Stimulated activated CD8-positive, alpha-beta memory T cell treated with anti-CD3 and anti-CD28 coated beads, Interleukin-7, amount 100 ng/mL, for 24 hours (primary cell): ENCODE measurements at regions not wholly inside any gene's neighbourhood (a gene's known extent, or its start where the extent isn't known, plus 50 kb on each side); places are given as distances from the start of the nearest gene placed in this dataset.
A peak's percentile ranks its signal among the peaks of the same experiment; 100 is the strongest.
"Not testable (repeated sequence)": the region's sequence is repeated elsewhere in the genome, so short reads cannot be mapped to it uniquely, and the experiment has no call there.

ENCODE experiments used
- DNase-seq: peaks from one replicate; pipeline ENCODE4 v3.0.0-alpha.2; 2020; ENCODE audit warnings: low read depth

GRCh38 chr11:67774175-67774574, 99.8 kb upstream of the ALDH3B2 start:
- DNase-seq: not testable (repeated sequence)

GRCh38 chr11:67768001-67768730, 93.7 kb upstream of the ALDH3B2 start:
- not testable (repeated sequence) for DNase-seq

- DNase-seq: not testable (repeated sequence)
These were observed 86.8 kb upstream of the ALDH3B2 start for GRCh38 chr11:67761211-67761610.

- not testable (repeated sequence) for DNase-seq
These were observed 84.9 kb upstream of the ALDH3B2 start for GRCh38 chr11:67759321-67759720.

- not testable (repeated sequence) for DNase-seq
These were observed 84.0 kb upstream of the ALDH3B2 start for GRCh38 chr11:67758467-67758866.

- DNase-seq: not testable (repeated sequence)
These were observed 83.6 kb upstream of the ALDH3B2 start for GRCh38 chr11:67758009-67758408.

GRCh38 chr11:67753820-67754219, 79.4 kb upstream of the ALDH3B2 start:
- DNase-seq: not testable (repeated sequence)

GRCh38 chr11:67745181-67745726, 70.8 kb upstream of the ALDH3B2 start:
- no peak for DNase-seq

- DNase-seq: not testable (repeated sequence)
These were observed 69.8 kb upstream of the ALDH3B2 start for GRCh38 chr11:67744231-67744630.

GRCh38 chr11:67738231-67738630, 63.8 kb upstream of the ALDH3B2 start:
- not testable (repeated sequence) for DNase-seq

- not testable (repeated sequence) for DNase-seq
These were observed 63.2 kb upstream of the ALDH3B2 start for GRCh38 chr11:67737562-67738080.

GRCh38 chr11:67732045-67732787, 57.8 kb upstream of the ALDH3B2 start:
- DNase-seq: peak; percentile 21

- no peak for DNase-seq
These were observed 57.2 kb upstream of the ALDH3B2 start for GRCh38 chr11:67731583-67731982.

- DNase-seq: not testable (repeated sequence)
These were observed 53.7 kb upstream of the ALDH3B2 start for GRCh38 chr11:67728163-67728571.

GRCh38 chr11:67727066-67728040, 52.9 kb upstream of the ALDH3B2 start:
- DNase-seq: peak; percentile 8
